A549 (cell line): ENCODE measurements at regions not wholly inside any gene's neighbourhood (a gene's known extent, or its start where the extent isn't known, plus 50 kb on each side); places are given as distances from the start of the nearest gene placed in this dataset.
"Not testable (repeated sequence)": the region's sequence is repeated elsewhere in the genome, so short reads cannot be mapped to it uniquely, and the experiment has no call there.

Experiments used
- ATAC-seq, 2 experiments: fragments of 200-7000 bp in 1 of 2; fragments of >200 bp in 1 of 2; cut with Nextera tagmentation in 1 of 2; cut with Tn5 transposase in 1 of 2; 3 replicates each; pipeline versions ENCODE4 v1.8.0 to v1.9.1; 2018 to 2020; ENCODE audit warnings: mild to moderate bottlenecking in 1 of 2, moderate library complexity in 1 of 2
- CTCF ChIA-PET: fragments of 300-600 bp; sonication (Branson Sonifier 250); formaldehyde crosslinking; extraction: SDS; loops from one replicate; lab custom pipeline; 2021; ENCODE audit warnings: antibody characterized with exemption, inconsistent platforms; lab: Yijun Ruan, JAX
- POLR2A ChIA-PET: fragments of 350-600 bp; formaldehyde crosslinking; extraction: SDS; loops from one replicate; lab custom pipeline; 2021; ENCODE audit warnings: antibody characterized with exemption, inconsistent platforms; lab: Yijun Ruan, JAX
- DNase-seq, 2 experiments: peaks; one replicate each; pipeline versions ENCODE4 v3.0.0 to v3.0.0-alpha.2; 2011 to 2016; ENCODE audit warnings: low read depth in 1 of 2, low spot score in 1 of 2
- FAIRE-seq: peaks from 2 replicates; lab custom pipeline; 2011; peaks lifted over from hg19 to GRCh38; lab: Jason Lieb, UNC
- H3K27ac ChIP-seq, 2 experiments: fragments of >200 bp; sonication (Bioruptor Twin); formaldehyde crosslinking; 3 replicates each; pipeline ENCODE4 v1.5.1; 2016 to 2017
- H3K4me1 ChIP-seq: fragments of >200 bp; sonication (Bioruptor Twin); formaldehyde crosslinking; 3 replicates; pipeline ENCODE4 v1.6.1; 2016
- H3K4me2 ChIP-seq: fragments of >200 bp; sonication (Bioruptor Twin); formaldehyde crosslinking; 3 replicates; pipeline ENCODE4 v1.6.1; 2016
- H3K4me3 ChIP-seq: fragments of >200 bp; sonication (Bioruptor Twin); formaldehyde crosslinking; 3 replicates; pipeline ENCODE4 v1.5.1; 2016
- H3K9me3 ChIP-seq: fragments of >200 bp; sonication (Bioruptor Twin); formaldehyde crosslinking; 3 replicates; pipeline ENCODE4 v1.6.1; 2016
- CEBPB ChIP-seq, 2 experiments: fragments of >200 bp in 1 of 2; sonication (Bioruptor Twin) in 1 of 2; formaldehyde crosslinking in 1 of 2; IDR thresholded peaks; 2 replicates each; pipeline ENCODE4 v1.6.1; 2012 to 2016
- EHMT2 ChIP-seq: fragments of 200-600 bp; sonication (generic); IDR thresholded peaks from 2 replicates; pipeline ENCODE4 v1.6.1; 2016; ENCODE audit warnings: antibody characterized with exemption, low read depth, mild to moderate bottlenecking, moderate library complexity
- EP300 ChIP-seq, 2 experiments: fragments of >200 bp; sonication (Bioruptor Twin); formaldehyde crosslinking; IDR thresholded peaks; 2 replicates in 1 of 2; 3 replicates in 1 of 2; pipeline ENCODE4 v1.6.1; 2016 to 2017
- ESRRA ChIP-seq: fragments of 150-350 bp; IDR thresholded peaks from 2 replicates; pipeline ENCODE4 v1.6.1; 2014; ENCODE audit warnings: mild to moderate bottlenecking, low read length, borderline replicate concordance
- FOSB ChIP-seq: fragments of 250-450 bp; sonication (Bioruptor Pico); IDR thresholded peaks from 2 replicates; pipeline ENCODE4 v1.5.0; 2020; ENCODE audit warnings: mild to moderate bottlenecking, moderate library complexity
- HEYL ChIP-seq: fragments of 250-450 bp; sonication (Bioruptor Pico); IDR thresholded peaks from 2 replicates; pipeline ENCODE4 v1.8.0; 2021; ENCODE audit warnings: mild to moderate bottlenecking, moderate library complexity
- HMGXB4 ChIP-seq: fragments of 250-450 bp; sonication (Bioruptor Pico); IDR thresholded peaks from 2 replicates; pipeline ENCODE4 v1.5.0; 2021; ENCODE audit warnings: mild to moderate bottlenecking, moderate library complexity, borderline replicate concordance
- KDM1A ChIP-seq: fragments of 200-600 bp; sonication (generic); IDR thresholded peaks from 2 replicates; pipeline ENCODE4 v1.6.1; 2016; ENCODE audit warnings: low read depth, mild to moderate bottlenecking
- MAZ ChIP-seq: fragments of 150-350 bp; IDR thresholded peaks from 2 replicates; pipeline ENCODE4 v1.6.1; 2014; ENCODE audit warnings: antibody characterized with exemption, low read depth, low read length, borderline replicate concordance
- PBX3 ChIP-seq: IDR thresholded peaks from 2 replicates; pipeline ENCODE4 v1.6.1; 2012
- POLR2A ChIP-seq: IDR thresholded peaks from 2 replicates; pipeline ENCODE4 v1.6.1; 2012; ENCODE audit warnings: mild to moderate bottlenecking, low read length
- RARB ChIP-seq: fragments of 250-450 bp; sonication (Bioruptor Pico); IDR thresholded peaks from 2 replicates; pipeline ENCODE4 v1.8.0; 2021; ENCODE audit warnings: mild to moderate bottlenecking, moderate library complexity
- REST ChIP-seq: fragments of 200-600 bp; sonication (generic); IDR thresholded peaks from 2 replicates; pipeline ENCODE4 v1.6.1; 2016; ENCODE audit warnings: antibody characterized with exemption, mild to moderate bottlenecking, moderate library complexity
- RFX5 ChIP-seq: fragments of 450-650 bp; IDR thresholded peaks from 2 replicates; pipeline ENCODE4 v1.7.1; 2014; ENCODE audit warnings: antibody characterized with exemption, mild to moderate bottlenecking, moderate library complexity
- SREBF2 ChIP-seq: fragments of 450-650 bp; IDR thresholded peaks from 2 replicates; pipeline ENCODE4 v1.6.1; 2014; ENCODE audit warnings: mild to moderate bottlenecking, moderate library complexity
- TFCP2L1 ChIP-seq: fragments of 250-450 bp; sonication (Bioruptor Pico); IDR thresholded peaks from 2 replicates; pipeline ENCODE4 v1.5.0; 2021; ENCODE audit warnings: mild to moderate bottlenecking
- TP53 ChIP-seq: fragments of 250-450 bp; sonication (Bioruptor Pico); IDR thresholded peaks from 2 replicates; pipeline ENCODE4 v1.5.0; 2021; ENCODE audit warnings: mild to moderate bottlenecking, moderate library complexity
- ZC3H11A ChIP-seq: fragments of 450-650 bp; IDR thresholded peaks from 2 replicates; pipeline ENCODE4 v1.6.1; 2014; ENCODE audit warnings: antibody characterized with exemption, mild to moderate bottlenecking
- ZNF302 ChIP-seq: fragments of 250-450 bp; sonication (Bioruptor Pico); IDR thresholded peaks from 2 replicates; pipeline ENCODE4 v1.9.0; 2021; ENCODE audit warnings: inconsistent platforms, mild to moderate bottlenecking, moderate library complexity
- ZSCAN20 ChIP-seq: fragments of 250-450 bp; sonication (Bioruptor Pico); IDR thresholded peaks from 2 replicates; pipeline ENCODE4 v1.8.0; 2022; ENCODE audit warnings: mild to moderate bottlenecking, moderate library complexity
- WGBS: methylation state at CpG from one replicate; pipeline ENCODE4 v1.1.6; 2017; ENCODE audit errors: missing lambda C conversion rate; 5-methylcytosine and 5-hydroxymethylcytosine counted together
- TF ChIP-seq, protein P1 (sequence below): fragments of >200 bp; sonication (Bioruptor Twin); formaldehyde crosslinking; IDR thresholded peaks from 3 replicates; pipeline ENCODE4 v1.5.1; 2016
- TF ChIP-seq, protein P2 (sequence below): IDR thresholded peaks from 2 replicates; pipeline ENCODE4 v1.6.1; 2012
- TF ChIP-seq, protein P3 (sequence below): fragments of 450-650 bp; IDR thresholded peaks from 2 replicates; pipeline ENCODE4 v1.6.1; 2014; ENCODE audit warnings: antibody characterized with exemption

GRCh38 chr13:57897225-57897624, 265.7 kb downstream of the PCDH17 start:
- ATAC-seq: no peak
- H3K27ac ChIP-seq: no peak overlapping the region
- DNase-seq: no peak
- no peaks in the 10 kb centered on the region for H3K9me3 ChIP-seq
- TF ChIP-seq ESRRA (no peak), EHMT2 (no peak), ZNF302 (CRISPR knock-in tag) (no peak), POLR2A (no peak), SREBF2 (no peak), EP300 (IDR thresholded peaks at IDR 0.05) (no peak), FOSB (CRISPR knock-in tag) (no peak)
- TF ChIP-seq, protein P1, sequence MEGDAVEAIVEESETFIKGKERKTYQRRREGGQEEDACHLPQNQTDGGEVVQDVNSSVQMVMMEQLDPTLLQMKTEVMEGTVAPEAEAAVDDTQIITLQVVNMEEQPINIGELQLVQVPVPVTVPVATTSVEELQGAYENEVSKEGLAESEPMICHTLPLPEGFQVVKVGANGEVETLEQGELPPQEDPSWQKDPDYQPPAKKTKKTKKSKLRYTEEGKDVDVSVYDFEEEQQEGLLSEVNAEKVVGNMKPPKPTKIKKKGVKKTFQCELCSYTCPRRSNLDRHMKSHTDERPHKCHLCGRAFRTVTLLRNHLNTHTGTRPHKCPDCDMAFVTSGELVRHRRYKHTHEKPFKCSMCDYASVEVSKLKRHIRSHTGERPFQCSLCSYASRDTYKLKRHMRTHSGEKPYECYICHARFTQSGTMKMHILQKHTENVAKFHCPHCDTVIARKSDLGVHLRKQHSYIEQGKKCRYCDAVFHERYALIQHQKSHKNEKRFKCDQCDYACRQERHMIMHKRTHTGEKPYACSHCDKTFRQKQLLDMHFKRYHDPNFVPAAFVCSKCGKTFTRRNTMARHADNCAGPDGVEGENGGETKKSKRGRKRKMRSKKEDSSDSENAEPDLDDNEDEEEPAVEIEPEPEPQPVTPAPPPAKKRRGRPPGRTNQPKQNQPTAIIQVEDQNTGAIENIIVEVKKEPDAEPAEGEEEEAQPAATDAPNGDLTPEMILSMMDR: no peak
- ChIA-PET CTCF (no interaction called here), POLR2A (no interaction called here)
- no peak overlapping the region for H3K4me3 ChIP-seq
- H3K4me1 ChIP-seq: no peaks in the 10 kb centered on the region
- H3K4me2 ChIP-seq: no peak overlapping the region
- no peak for FAIRE-seq

DNA sequence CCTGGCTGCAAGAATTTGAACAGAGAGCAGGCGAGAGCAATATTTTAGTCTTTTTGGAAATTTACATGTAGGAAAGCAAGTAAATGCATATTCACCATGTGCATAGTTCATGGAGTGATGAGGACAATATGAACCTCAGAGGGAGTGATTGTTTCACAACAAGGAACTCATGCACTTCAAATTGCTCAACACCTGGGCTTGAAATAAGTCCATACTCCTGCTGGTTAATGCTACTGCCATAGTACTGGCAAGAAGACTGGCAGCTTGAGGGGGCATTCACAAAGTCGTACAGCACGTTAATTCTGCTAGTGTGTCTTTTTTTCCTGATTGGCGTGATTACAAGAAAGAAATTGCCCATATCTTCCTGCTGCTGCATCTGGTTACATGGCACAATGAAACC, 267.6 kb downstream of the PCDH17 start:
- Histone ChIP-seq H3K4me3 (no peak overlapping the region), H3K4me2 (no peak overlapping the region)
- FAIRE-seq: no peak
- TF ChIP-seq, protein P2, sequence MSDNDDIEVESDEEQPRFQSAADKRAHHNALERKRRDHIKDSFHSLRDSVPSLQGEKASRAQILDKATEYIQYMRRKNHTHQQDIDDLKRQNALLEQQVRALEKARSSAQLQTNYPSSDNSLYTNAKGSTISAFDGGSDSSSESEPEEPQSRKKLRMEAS: no peak
- TF ChIP-seq SREBF2 (no peak), RARB (CRISPR knock-in tag) (no peak), CEBPB (IDR thresholded peaks at IDR 0.05) (no peak), TFCP2L1 (no peak), PBX3 (no peak), ZNF302 (CRISPR knock-in tag) (no peak), TP53 (CRISPR knock-in tag) (no peak), HEYL (CRISPR knock-in tag) (no peak), RFX5 (no peak)
- TF ChIP-seq, protein P3, sequence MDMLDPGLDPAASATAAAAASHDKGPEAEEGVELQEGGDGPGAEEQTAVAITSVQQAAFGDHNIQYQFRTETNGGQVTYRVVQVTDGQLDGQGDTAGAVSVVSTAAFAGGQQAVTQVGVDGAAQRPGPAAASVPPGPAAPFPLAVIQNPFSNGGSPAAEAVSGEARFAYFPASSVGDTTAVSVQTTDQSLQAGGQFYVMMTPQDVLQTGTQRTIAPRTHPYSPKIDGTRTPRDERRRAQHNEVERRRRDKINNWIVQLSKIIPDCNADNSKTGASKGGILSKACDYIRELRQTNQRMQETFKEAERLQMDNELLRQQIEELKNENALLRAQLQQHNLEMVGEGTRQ: no peak
- TF ChIP-seq, all 56 proteins: peak for 0
- ATAC-seq (no peak), DNase-seq (no peak)
- 5% methylated on average over 4 of the region's 4 CpGs for WGBS
- Histone ChIP-seq H3K9me3 (no peaks in the 10 kb centered on the region), H3K27ac (no peak overlapping the region), H3K4me1 (no peaks in the 10 kb centered on the region)
- CTCF ChIA-PET: no interaction called here
- POLR2A ChIA-PET: no interaction called here

GRCh38 chr13:57909833-57910232, 278.3 kb downstream of the PCDH17 start:
- H3K4me3 ChIP-seq, DNase-seq, H3K27ac ChIP-seq, ATAC-seq, POLR2A ChIA-PET, FAIRE-seq, CTCF ChIA-PET, H3K4me2 ChIP-seq, H3K4me1 ChIP-seq, H3K9me3 ChIP-seq: not testable (repeated sequence)
- 45% methylated on average over 8 of the region's 11 CpGs for WGBS

DNA sequence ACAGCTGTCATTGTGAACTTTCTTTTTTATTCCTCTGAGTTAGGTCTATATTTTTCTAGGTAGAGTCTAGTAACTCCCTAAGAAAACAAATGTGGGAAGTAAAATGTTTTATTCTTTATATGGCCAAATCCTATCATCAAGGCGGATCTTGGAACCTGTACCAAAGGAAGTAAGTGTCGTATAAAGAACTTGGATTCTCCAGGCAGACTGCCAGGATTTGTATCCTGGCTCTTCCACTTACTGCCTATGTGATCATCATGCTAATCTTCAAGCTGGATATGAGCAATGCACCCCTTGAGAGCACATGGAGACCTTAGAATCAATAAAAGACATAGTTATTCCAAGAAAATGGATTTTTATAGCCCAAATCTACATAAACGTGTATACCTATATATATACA, 286.5 kb downstream of the PCDH17 start:
- CTCF ChIA-PET: no interaction called here
- Histone ChIP-seq H3K4me1 (no peaks in the 10 kb centered on the region), H3K4me2 (no peak overlapping the region), H3K9me3 (no peaks in the 10 kb centered on the region), H3K4me3 (no peak overlapping the region), H3K27ac (no peak overlapping the region)
- FAIRE-seq (no peak), DNase-seq (no peak), ATAC-seq (no peak)
- WGBS: 12% methylated on average over 3 of the region's 3 CpGs
- POLR2A ChIA-PET: no interaction called here
- TF ChIP-seq HMGXB4 (CRISPR knock-in tag) (no peak), ESRRA (no peak), RFX5 (no peak), ZC3H11A (no peak), ZSCAN20 (CRISPR knock-in tag) (no peak), KDM1A (no peak), MAZ (no peak), REST (no peak)
